ENCODE measurements at regions not wholly inside any gene's neighbourhood (a gene's known extent, or its start where the extent isn't known, plus 50 kb on each side); places are given as distances from the start of the nearest gene placed in this dataset.

- TF ChIP-seq, protein P1, sequence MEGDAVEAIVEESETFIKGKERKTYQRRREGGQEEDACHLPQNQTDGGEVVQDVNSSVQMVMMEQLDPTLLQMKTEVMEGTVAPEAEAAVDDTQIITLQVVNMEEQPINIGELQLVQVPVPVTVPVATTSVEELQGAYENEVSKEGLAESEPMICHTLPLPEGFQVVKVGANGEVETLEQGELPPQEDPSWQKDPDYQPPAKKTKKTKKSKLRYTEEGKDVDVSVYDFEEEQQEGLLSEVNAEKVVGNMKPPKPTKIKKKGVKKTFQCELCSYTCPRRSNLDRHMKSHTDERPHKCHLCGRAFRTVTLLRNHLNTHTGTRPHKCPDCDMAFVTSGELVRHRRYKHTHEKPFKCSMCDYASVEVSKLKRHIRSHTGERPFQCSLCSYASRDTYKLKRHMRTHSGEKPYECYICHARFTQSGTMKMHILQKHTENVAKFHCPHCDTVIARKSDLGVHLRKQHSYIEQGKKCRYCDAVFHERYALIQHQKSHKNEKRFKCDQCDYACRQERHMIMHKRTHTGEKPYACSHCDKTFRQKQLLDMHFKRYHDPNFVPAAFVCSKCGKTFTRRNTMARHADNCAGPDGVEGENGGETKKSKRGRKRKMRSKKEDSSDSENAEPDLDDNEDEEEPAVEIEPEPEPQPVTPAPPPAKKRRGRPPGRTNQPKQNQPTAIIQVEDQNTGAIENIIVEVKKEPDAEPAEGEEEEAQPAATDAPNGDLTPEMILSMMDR (IDR thresholded peaks at IDR 0.05; ENCODE audit: borderline replicate concordance, extremely low read depth, low read length, poor library complexity, severe bottlenecking) = no peak
- TF ChIP-seq EZH2 (IDR thresholded peaks at IDR 0.05; ENCODE audit: borderline replicate concordance, low read depth, low read length, severe bottlenecking) = no peak
Measured at GRCh38 chr9:115596021-115596745, 478.2 kb upstream of the TNC start.

Data from DND-41 (cell line).